HFFc6 (cell line): ENCODE measurements at regions not wholly inside any gene's neighbourhood (a gene's known extent, or its start where the extent isn't known, plus 50 kb on each side); places are given as distances from the start of the nearest gene placed in this dataset.

ENCODE experiments used
- DNase-seq: peaks from one replicate; pipeline ENCODE4 v3.0.0-alpha.2; 2018
- H3K27ac Mint-ChIP-seq: 2 replicates; pipeline ENCODE4 v1.8.0; 2020; ENCODE audit warnings: mild to moderate bottlenecking, mixed read lengths
- H3K27me3 Mint-ChIP-seq: 2 replicates; pipeline ENCODE4 v1.8.0; 2021; ENCODE audit warnings: mild to moderate bottlenecking, moderate library complexity, mixed read lengths; ENCODE audit not compliant: insufficient read depth
- H3K36me3 Mint-ChIP-seq: 2 replicates; pipeline ENCODE4 v1.8.0; 2021; ENCODE audit warnings: low read depth, mixed read lengths
- H3K4me1 Mint-ChIP-seq: 2 replicates; pipeline ENCODE4 v1.8.0; 2020; ENCODE audit warnings: low read depth, mixed read lengths
- H3K4me3 Mint-ChIP-seq: 2 replicates; pipeline ENCODE4 v1.8.0; 2020; ENCODE audit warnings: mild to moderate bottlenecking, moderate library complexity, mixed read lengths
- H3K9me3 Mint-ChIP-seq: 2 replicates; pipeline ENCODE4 v1.8.0; 2020; ENCODE audit warnings: mild to moderate bottlenecking, mixed read lengths
- CTCF ChIP-seq: fragments of 200-600 bp; sonication (generic); IDR thresholded peaks from 2 replicates; pipeline ENCODE4 v1.5.0; 2021; ENCODE audit warnings: antibody characterized with exemption, mild to moderate bottlenecking

GRCh38 chr4:125750399-125750798, 435.6 kb downstream of the FAT4 start:
- Mint-ChIP-seq H3K36me3 (no peaks in the 10 kb centered on the region), H3K4me3 (no peak overlapping the region), H3K27ac (no peak overlapping the region; the same call in 1 of the 2 replicates), H3K9me3 (peaks cover 5% of the 10 kb centered on the region), H3K4me1 (peaks cover 21% of the 10 kb centered on the region), H3K27me3 (no peaks in the 10 kb centered on the region)
- TF ChIP-seq CTCF, result no peak
- no peak for DNase-seq

- peak; percentile 29 for DNase-seq
- TF ChIP-seq CTCF, result peak; percentile 68
- Mint-ChIP-seq H3K36me3 (no peaks in the 10 kb centered on the region), H3K27me3 (no peaks in the 10 kb centered on the region), H3K27ac (no peak overlapping the region), H3K4me3 (no peak overlapping the region), H3K4me1 (peaks cover 21% of the 10 kb centered on the region), H3K9me3 (peaks cover 5% of the 10 kb centered on the region; the same call in 1 of the 2 replicates)
Measured at GRCh38 chr4:125750828-125751466, 436.2 kb downstream of the FAT4 start.

DNA sequence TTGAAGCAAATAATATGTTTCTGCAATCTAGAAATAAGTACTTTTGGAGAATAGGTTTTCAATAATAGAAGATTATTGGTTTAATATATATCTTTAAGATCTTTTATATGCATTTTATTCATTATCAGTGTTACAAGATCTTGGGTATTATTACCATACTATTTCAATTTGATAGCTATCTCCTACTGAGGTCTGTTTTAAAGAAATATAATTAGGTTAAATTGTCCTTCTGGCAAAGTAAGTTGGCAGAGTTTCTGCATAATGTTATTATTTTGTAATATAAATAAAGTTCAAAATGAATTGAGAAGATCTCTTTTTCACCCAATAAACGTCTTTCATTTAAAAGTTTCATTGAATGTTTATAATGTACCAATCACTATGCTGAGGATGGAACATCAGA, 443.7 kb downstream of the FAT4 start:
- no peaks in the 10 kb centered on the region for H3K9me3 Mint-ChIP-seq
- TF ChIP-seq CTCF, result no peak
- no peak overlapping the region for H3K27ac Mint-ChIP-seq
- H3K36me3 Mint-ChIP-seq, result no peaks in the 10 kb centered on the region
- no peaks in the 10 kb centered on the region for H3K27me3 Mint-ChIP-seq
- no peaks in the 10 kb centered on the region for H3K4me1 Mint-ChIP-seq
- no peak overlapping the region for H3K4me3 Mint-ChIP-seq
- DNase-seq, result no peak

DNA sequence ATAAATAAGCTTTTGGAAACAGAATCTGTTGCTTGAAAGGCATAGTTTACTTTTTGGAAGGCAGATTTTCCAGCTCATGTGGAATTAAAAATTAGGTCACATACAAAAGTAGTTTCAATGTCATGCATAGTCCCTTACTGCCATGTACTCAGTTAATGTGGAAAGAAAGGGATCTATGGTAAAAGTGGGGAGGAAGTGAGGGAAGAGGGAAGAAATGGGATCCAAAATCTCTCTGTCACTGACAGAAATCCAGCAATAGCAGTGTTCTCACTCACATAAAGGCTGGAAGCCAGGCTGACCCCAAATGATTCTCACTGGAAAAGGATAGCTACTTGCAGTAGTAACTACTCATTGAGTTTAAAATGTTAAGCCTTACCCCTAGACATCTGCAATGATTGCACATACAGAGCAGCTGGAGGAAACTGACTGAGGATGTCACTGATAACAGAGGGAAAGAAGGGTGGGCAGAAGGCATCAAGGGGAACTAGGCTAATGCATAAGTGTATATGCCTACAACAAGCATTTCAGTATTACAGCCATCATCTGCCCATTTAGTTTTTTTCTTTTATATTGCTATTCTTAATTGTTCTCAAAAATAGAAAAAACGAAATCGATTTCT, 445.6 kb downstream of the FAT4 start:
- H3K4me3 Mint-ChIP-seq, result no peak overlapping the region
- DNase-seq, result no peak
- H3K4me1 Mint-ChIP-seq, result no peaks in the 10 kb centered on the region
- no peaks in the 10 kb centered on the region for H3K9me3 Mint-ChIP-seq
- no peak for TF ChIP-seq CTCF
- H3K27me3 Mint-ChIP-seq, result no peaks in the 10 kb centered on the region
- no peak overlapping the region for H3K27ac Mint-ChIP-seq
- H3K36me3 Mint-ChIP-seq, result no peaks in the 10 kb centered on the region

DNA sequence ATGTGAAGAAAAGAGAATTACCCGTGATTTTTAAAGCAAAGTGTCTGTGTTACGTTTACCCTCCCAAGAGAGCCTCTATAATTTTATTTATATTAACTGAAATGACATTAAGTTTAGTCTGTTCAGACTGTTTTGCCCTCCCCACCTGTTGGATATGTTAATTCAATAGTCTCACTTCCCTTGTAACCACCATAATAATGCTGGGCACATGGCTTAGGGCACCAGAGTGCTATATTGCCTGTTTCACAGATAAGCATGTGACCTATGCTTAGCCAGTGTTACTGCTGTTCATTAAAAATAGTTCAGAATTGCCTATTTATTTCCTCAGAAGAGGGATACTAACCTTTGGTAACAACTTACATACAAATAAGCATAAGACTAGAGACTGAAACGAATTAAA, 446.2 kb downstream of the FAT4 start:
- no peak for TF ChIP-seq CTCF
- no peaks in the 10 kb centered on the region for H3K9me3 Mint-ChIP-seq
- no peaks in the 10 kb centered on the region for H3K27me3 Mint-ChIP-seq
- no peaks in the 10 kb centered on the region for H3K36me3 Mint-ChIP-seq
- no peaks in the 10 kb centered on the region for H3K4me1 Mint-ChIP-seq
- DNase-seq, result no peak
- no peak overlapping the region for H3K27ac Mint-ChIP-seq
- H3K4me3 Mint-ChIP-seq, result no peak overlapping the region
